Stomach (tissue), 4 donors: ENCODE measurements at regions not wholly inside any gene's neighbourhood (a gene's known extent, or its start where the extent isn't known, plus 50 kb on each side); places are given as distances from the start of the nearest gene placed in this dataset.

Experiments
- EP300 ChIP-seq: sonication (generic); formaldehyde crosslinking; IDR thresholded peaks from one replicate; pipeline ENCODE4 v1.6.1; 2017; ENCODE audit warnings: antibody characterized with exemption
- POLR2A ChIP-seq, 4 donors: fragments of 450-650 bp; IDR thresholded peaks; one replicate each; pipeline ENCODE4 v1.6.1; 2016; ENCODE audit warnings: antibody characterized with exemption in 4 of 4, control low read depth in 2 of 4, mild to moderate bottlenecking in 1 of 4, moderate library complexity in 1 of 4
- POLR2AphosphoS5 ChIP-seq, 3 donors: sonication (generic); formaldehyde crosslinking; IDR thresholded peaks; one replicate each; pipeline ENCODE4 v1.6.1; 2016; ENCODE audit warnings: antibody characterized with exemption in 3 of 3
- TF ChIP-seq, protein P1 (sequence below), 7 experiments: fragments of 450-650 bp in 4 of 7; fragments of 200-600 bp in 3 of 7; sonication (generic) in 3 of 7; IDR thresholded peaks; one replicate each; pipeline ENCODE4 v1.5.1; 2016 to 2019; ENCODE audit warnings: antibody characterized with exemption in 7 of 7, control low read depth in 2 of 7, mild to moderate bottlenecking in 1 of 7

DNA sequence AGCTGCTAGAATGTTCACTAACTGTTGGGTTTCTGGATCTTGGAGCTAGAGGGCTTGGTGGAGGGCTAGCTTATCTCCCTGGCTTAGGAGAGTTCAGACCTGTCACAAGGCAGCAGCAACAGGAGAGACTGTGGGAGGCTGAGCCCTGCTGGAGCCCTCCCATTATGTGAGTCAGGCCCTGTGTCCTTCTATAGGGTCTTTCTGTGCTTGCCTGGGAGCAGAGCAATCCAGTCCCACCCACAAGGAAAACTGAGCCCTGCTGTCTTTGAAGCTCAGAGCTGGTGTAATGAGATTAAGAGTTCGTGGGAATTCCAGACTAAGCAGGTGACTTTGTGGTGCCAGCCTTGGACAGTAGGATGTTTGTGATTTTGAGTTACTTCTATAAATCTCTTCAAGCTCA lies 249.0 kb downstream of the TTC32 start:
- TF ChIP-seq, protein P1, sequence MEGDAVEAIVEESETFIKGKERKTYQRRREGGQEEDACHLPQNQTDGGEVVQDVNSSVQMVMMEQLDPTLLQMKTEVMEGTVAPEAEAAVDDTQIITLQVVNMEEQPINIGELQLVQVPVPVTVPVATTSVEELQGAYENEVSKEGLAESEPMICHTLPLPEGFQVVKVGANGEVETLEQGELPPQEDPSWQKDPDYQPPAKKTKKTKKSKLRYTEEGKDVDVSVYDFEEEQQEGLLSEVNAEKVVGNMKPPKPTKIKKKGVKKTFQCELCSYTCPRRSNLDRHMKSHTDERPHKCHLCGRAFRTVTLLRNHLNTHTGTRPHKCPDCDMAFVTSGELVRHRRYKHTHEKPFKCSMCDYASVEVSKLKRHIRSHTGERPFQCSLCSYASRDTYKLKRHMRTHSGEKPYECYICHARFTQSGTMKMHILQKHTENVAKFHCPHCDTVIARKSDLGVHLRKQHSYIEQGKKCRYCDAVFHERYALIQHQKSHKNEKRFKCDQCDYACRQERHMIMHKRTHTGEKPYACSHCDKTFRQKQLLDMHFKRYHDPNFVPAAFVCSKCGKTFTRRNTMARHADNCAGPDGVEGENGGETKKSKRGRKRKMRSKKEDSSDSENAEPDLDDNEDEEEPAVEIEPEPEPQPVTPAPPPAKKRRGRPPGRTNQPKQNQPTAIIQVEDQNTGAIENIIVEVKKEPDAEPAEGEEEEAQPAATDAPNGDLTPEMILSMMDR (IDR thresholded peaks at IDR 0.05): no peak
- no peak for TF ChIP-seq EP300
- no peak for TF ChIP-seq POLR2A (IDR thresholded peaks at IDR 0.05)
- no peak for TF ChIP-seq POLR2AphosphoS5 (IDR thresholded peaks at IDR 0.05)
